GM18507 (cell line): ENCODE measurements at regions not wholly inside any gene's neighbourhood (a gene's known extent, or its start where the extent isn't known, plus 50 kb on each side); places are given as distances from the start of the nearest gene placed in this dataset.
"Not testable (repeated sequence)": the region's sequence is repeated elsewhere in the genome, so short reads cannot be mapped to it uniquely, and the experiment has no call there.

Experiments used
- DNase-seq: peaks from one replicate; pipeline ENCODE4 v3.0.0; 2011; ENCODE audit warnings: low read depth; ENCODE audit not compliant: insufficient read length; ENCODE audit errors: extremely low spot score
- FAIRE-seq: peaks from 2 replicates; lab custom pipeline; 2011; peaks lifted over from hg19 to GRCh38; lab: Jason Lieb, UNC

- not testable (repeated sequence) for DNase-seq, FAIRE-seq
Measured at GRCh38 chr15:85196697-85197096, 183.7 kb upstream of the AKAP13 start.

- DNase-seq, FAIRE-seq: not testable (repeated sequence)
Measured at GRCh38 chr15:85197582-85197981, 182.8 kb upstream of the AKAP13 start.

- FAIRE-seq, DNase-seq: not testable (repeated sequence)
Measured at GRCh38 chr15:85198432-85198831, 182.0 kb upstream of the AKAP13 start.

DNA sequence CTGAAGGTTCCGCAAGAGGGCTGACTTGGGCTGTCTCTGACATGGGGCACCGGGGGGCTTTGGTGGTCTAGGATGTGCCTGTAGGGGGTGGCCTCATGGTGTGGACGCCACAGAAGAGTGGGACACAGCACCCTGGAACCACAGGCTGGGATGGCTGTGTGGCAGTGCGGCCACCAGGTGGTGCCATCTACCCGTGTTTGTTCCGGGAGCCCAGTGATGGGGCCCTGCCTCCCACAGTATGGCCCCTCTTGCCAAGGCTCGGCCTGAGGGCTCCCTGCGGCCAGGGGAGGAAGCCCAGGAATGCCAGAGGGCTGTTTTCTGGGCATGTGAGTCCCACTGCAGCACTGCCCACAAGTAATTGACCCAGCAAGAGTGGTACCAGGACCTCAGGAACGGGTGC is 180.2 kb upstream of the AKAP13 start:
- not testable (repeated sequence) for DNase-seq, FAIRE-seq

- not testable (repeated sequence) for FAIRE-seq, DNase-seq
Measured at GRCh38 chr15:85201118-85201793, 179.1 kb upstream of the AKAP13 start.

- FAIRE-seq, DNase-seq: not testable (repeated sequence)
Measured at GRCh38 chr15:85204481-85204880, 175.9 kb upstream of the AKAP13 start.

GRCh38 chr15:85233791-85234325 is 146.5 kb upstream of the AKAP13 start:
- DNase-seq, FAIRE-seq: not testable (repeated sequence)

DNA sequence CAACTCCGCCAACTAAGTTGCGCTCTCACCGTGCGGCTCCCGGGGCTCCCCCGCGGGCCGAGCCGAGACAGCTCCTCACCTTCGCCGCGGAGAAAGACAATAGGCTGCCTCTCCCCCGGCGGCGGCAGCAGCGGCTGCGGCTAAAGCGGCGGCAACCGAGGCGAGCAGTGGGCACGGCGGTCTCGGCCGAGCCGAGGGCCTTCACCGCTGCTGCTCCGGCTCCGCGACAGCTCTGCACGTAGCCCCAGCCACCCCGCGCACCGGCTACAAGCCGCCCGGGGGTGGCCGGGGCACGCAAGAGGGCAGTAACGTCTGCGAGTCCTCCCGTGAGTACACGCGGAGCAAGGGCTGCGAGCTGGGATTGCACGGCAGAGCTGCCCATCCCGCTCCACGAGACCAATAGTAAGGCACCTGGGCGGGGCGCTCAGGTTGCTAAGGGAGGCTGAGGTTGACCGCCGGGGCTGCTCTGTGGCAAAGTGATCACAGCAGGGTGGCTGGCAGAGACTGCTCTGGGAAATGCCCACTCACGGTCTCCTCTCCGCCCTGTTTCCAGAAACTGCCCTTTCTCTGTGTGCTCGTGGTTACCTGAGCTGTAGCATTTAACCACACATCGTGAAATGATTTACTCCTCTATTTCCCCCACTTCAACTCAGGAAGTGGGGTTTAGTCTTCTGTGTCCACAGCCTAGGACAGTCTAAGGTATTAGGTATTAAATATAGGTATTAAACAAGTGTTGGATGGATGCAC is 145.8 kb upstream of the AKAP13 start:
- not testable (repeated sequence) for FAIRE-seq, DNase-seq

DNA sequence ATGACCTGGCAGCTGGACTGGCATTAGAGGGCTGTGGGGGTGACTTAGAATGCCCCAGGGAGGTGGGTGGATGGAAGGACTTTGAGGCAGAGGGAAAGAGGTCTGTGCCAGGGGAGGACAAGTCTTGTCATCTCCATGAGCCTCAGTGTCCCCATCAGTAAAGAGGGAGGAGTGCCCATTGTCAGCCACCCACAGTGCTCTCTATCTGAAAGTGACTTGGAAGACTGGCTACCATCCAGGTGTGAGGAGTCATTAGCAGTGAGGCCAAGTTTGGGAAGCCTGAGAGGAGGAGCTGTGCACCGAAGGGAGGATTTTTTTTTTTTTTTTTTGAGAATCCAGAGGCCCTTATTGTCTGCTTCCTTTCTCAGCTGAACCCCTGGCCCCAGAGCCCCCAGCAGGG is 136.3 kb upstream of the AKAP13 start:
- not testable (repeated sequence) for FAIRE-seq, DNase-seq

DNA sequence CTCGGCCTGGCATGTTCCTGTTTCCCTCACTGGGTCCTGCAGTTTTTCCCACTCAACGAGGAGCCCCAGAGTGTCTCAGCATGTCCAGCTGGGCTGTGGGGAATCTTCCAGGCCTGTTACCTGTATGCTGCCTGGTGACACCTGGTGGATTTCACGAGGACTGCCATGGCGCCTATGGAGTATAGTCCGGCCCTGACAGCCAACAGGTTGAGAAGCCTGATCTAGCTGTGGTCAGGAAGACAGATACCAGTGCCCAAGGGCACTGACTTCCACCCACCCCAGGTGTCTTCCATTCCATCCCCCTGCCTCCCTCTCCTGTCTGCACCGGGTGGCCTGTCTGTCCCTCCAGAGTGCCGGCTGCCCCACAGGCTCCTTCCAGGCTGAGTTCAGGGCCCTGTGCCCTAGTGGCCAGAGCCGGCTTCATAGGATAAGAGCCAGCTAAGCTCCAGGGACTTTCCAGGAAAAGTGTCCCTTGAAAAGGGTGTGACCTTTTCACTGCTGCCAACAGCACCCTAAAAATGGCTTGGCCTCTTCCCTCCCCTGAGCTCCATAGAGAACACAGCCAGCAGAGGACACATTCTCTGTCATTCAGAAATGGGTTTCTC is 129.4 kb upstream of the AKAP13 start:
- DNase-seq, FAIRE-seq: not testable (repeated sequence)

GRCh38 chr15:85253196-85253915 is 127.0 kb upstream of the AKAP13 start:
- DNase-seq, FAIRE-seq: not testable (repeated sequence)

- not testable (repeated sequence) for FAIRE-seq, DNase-seq
Measured at GRCh38 chr15:85254961-85255360, 125.4 kb upstream of the AKAP13 start.

GRCh38 chr15:85255502-85255901 is 124.9 kb upstream of the AKAP13 start:
- FAIRE-seq, DNase-seq: not testable (repeated sequence)

DNA sequence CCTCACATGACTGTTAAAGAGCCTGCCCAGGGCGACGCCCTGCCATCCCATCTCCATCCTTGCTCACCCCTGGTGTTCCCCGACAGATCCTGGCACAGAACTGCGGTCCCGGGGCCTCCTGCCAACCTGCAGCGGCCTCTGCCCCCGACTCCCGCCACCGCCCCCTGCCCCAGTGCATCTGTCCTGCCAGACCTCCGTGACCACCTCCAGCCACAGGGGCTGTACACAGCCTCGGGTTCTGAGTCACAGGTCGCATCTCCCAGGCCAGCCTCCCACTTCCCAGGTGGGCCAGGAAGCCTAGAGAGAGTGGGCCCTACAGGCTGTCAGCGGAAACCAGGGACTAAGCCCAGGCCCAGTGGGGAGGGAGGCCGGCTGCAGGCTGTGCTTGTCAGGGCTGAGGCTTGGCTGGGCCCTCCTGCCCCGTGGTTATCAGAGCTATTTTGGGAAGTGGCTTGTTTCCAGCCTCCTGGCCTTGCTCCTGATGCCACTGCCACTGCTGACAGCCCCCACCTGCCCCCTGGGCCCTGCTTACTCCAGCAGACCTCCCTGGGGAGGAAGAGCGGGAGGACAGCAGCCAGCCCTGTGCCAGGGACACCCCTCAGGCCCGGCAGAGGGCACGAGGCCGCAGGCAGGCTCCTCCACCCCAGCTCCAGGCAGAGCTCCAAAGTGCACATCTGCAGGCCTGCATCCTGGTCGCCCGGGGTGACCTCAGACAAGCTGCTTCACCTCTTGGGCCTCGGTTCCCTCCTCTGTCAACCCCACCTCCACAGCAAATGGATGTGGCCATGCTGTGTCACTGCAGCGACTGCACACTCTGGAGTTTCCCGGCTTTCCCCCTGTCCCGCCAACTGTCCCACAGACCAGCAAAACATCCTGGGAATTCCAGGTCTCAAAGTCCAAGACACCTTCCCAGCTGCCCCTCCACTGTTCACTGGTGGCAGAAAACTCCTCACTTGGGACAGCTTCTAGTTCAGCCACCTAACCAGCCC is 124.1 kb upstream of the AKAP13 start:
- FAIRE-seq, DNase-seq: not testable (repeated sequence)

GRCh38 chr15:85258062-85258445 is 122.3 kb upstream of the AKAP13 start:
- FAIRE-seq = not testable (repeated sequence)

GRCh38 chr15:85258559-85259209 is 121.7 kb upstream of the AKAP13 start:
- not testable (repeated sequence) for DNase-seq, FAIRE-seq

More at GRCh38 chr15:85258062-85258445, 122.3 kb upstream of the AKAP13 start:
- not testable (repeated sequence) for DNase-seq

- not testable (repeated sequence) for DNase-seq, FAIRE-seq
Measured at GRCh38 chr15:85260526-85260925, 119.9 kb upstream of the AKAP13 start.
